ENCODE measurements at regions not wholly inside any gene's neighbourhood (a gene's known extent, or its start where the extent isn't known, plus 50 kb on each side); places are given as distances from the start of the nearest gene placed in this dataset.
"Not testable (repeated sequence)": the region's sequence is repeated elsewhere in the genome, so short reads cannot be mapped to it uniquely, and the experiment has no call there.

DNA sequence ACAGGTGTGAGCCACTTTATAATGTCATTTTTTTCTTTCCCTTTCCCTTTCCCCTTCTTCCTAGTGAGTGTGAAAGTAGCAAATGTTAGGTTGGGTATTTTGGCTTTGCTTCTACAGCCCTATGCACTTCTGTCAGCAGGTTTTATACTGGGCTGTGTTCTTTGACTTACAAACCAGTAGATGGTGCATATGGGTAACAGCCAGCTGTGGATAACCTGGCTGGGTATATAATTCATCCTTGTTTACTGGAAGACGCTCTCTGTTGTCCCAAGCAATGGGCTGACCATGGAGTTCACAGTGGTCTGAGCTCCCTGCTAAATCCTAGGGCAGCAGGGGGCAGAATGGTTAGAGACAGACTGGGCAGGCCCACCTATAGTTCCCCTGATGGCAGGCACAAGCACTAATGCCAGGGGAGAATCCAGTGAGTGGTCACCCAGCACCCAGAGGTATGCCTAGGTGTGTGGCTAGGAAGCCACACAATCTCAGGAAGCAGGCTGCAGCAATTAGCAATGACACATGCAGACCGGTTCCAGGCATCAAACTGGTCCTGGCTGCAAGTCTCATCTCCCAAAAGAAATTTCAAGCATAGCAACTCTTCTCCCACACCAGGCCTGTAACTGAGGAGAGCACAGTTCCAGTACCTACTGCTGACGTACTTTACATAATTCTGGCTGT is 592.7 kb upstream of the MAN1A1 start:
- no peak for DNase-seq
- H3K27ac ChIP-seq: no peak overlapping the region
- no peaks in the 10 kb centered on the region for H3K9me3 ChIP-seq
- TF ChIP-seq EP300 (IDR thresholded peaks at IDR 0.05): no peak
- TF ChIP-seq POLR2A (IDR thresholded peaks at IDR 0.05): no peak
- TF ChIP-seq, protein P1, sequence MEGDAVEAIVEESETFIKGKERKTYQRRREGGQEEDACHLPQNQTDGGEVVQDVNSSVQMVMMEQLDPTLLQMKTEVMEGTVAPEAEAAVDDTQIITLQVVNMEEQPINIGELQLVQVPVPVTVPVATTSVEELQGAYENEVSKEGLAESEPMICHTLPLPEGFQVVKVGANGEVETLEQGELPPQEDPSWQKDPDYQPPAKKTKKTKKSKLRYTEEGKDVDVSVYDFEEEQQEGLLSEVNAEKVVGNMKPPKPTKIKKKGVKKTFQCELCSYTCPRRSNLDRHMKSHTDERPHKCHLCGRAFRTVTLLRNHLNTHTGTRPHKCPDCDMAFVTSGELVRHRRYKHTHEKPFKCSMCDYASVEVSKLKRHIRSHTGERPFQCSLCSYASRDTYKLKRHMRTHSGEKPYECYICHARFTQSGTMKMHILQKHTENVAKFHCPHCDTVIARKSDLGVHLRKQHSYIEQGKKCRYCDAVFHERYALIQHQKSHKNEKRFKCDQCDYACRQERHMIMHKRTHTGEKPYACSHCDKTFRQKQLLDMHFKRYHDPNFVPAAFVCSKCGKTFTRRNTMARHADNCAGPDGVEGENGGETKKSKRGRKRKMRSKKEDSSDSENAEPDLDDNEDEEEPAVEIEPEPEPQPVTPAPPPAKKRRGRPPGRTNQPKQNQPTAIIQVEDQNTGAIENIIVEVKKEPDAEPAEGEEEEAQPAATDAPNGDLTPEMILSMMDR (IDR thresholded peaks at IDR 0.05): no peak
- TF ChIP-seq POLR2AphosphoS5 (IDR thresholded peaks at IDR 0.05): no peak
- intact Hi-C loops (cut with DNase I): no loop called here
- no peaks in the 10 kb centered on the region for H3K36me3 ChIP-seq
- H3K27me3 ChIP-seq: no peaks in the 10 kb centered on the region
- no peak overlapping the region for H3K4me3 ChIP-seq
- 81 to 90% methylated on average over 3 of the region's 3 CpGs for WGBS, 2 donors
- no peaks in the 10 kb centered on the region for H3K4me1 ChIP-seq

DNA sequence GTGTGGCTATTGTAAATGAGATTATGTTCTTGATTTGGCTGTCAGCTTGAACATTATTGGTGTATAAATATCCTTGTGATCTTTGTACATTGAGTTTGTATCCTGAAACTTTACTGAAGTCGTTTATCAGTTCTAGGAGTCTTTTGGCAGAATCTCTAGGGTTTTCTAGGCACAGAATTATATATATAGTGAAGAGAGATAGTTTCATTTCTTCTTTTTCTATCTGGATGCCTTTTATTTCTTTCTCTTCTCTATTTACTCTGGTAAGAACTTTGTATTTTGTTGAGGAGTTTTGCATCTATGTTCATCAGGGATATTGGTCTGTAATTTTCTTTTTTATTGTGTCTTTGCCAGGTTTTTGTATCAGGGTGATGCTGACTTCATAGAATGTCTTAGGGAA is 589.2 kb upstream of the MAN1A1 start:
- intact Hi-C loops (cut with DNase I): no loop called here
- no peaks in the 10 kb centered on the region for H3K36me3 ChIP-seq
- TF ChIP-seq POLR2AphosphoS5 (IDR thresholded peaks at IDR 0.05) (no peak), POLR2A (IDR thresholded peaks at IDR 0.05) (no peak), EP300 (IDR thresholded peaks at IDR 0.05) (no peak)
- TF ChIP-seq, protein P1 (IDR thresholded peaks at IDR 0.05): no peak

DNA sequence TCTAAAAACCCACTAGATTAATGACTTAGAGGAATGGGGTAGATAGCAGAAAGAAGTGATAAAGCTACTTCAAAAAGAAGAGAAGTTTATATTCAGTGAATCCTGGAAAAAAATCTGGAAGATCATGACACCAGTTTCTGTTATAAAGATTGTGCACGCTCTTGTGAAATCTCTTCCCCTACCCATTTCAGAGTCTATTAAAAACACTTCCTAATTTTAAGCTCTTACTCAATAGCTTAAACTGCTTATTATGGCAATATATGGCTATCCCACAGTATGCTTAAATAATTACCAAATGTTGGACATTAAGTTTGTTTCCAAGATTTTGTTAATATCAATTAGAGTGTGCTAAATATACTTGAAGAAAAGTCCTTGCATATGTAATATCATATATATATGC is 585.3 kb upstream of the MAN1A1 start:
- no peak for DNase-seq
- 83 to 91% methylated on average over 1 of the region's 1 CpG for WGBS, 2 donors
- no peak for TF ChIP-seq POLR2A (IDR thresholded peaks at IDR 0.05)
- TF ChIP-seq, protein P1 (IDR thresholded peaks at IDR 0.05): no peak
- no peak for TF ChIP-seq POLR2AphosphoS5 (IDR thresholded peaks at IDR 0.05)
- TF ChIP-seq EP300 (IDR thresholded peaks at IDR 0.05): no peak
- Histone ChIP-seq H3K9me3 (no peaks in the 10 kb centered on the region), H3K4me1 (no peaks in the 10 kb centered on the region), H3K36me3 (no peaks in the 10 kb centered on the region), H3K4me3 (no peak overlapping the region), H3K27ac (no peak overlapping the region), H3K27me3 (no peaks in the 10 kb centered on the region)
- intact Hi-C loops (cut with DNase I): no loop called here

More for the DNA sequence above, 589.2 kb upstream of the MAN1A1 start:
- H3K9me3 ChIP-seq: no peaks in the 10 kb centered on the region
- no peak overlapping the region for H3K4me3 ChIP-seq
- WGBS, 2 donors: 10 to 50% methylated on average over 1 of the region's 1 CpG
- no peak for DNase-seq
- H3K4me1 ChIP-seq: no peaks in the 10 kb centered on the region
- no peaks in the 10 kb centered on the region for H3K27me3 ChIP-seq
- H3K27ac ChIP-seq: no peak overlapping the region

DNA sequence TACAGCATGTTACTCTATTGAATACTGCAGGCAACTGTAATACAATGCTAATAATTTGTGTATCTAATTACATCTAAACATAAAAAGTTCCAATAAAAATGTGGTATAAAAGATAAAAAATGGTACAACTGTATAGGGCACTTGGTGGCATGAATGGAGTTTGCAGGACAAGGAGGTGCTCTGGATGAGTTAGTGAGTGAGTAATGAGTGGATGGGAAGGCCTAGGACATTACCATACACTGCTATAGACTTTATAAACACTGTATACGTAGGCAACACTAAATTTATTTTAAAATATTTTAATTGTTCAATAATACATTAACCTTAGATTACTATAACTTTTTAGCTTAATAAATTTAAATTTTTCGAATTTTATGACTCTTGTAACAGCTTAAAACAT is 579.6 kb upstream of the MAN1A1 start:
- TF ChIP-seq EP300 (IDR thresholded peaks at IDR 0.05) (no peak), POLR2AphosphoS5 (IDR thresholded peaks at IDR 0.05) (no peak), POLR2A (IDR thresholded peaks at IDR 0.05) (no peak)
- TF ChIP-seq, protein P1 (IDR thresholded peaks at IDR 0.05): no peak
- intact Hi-C loops (cut with DNase I): no loop called here
- Histone ChIP-seq H3K27ac (no peak overlapping the region), H3K9me3 (peaks cover 0 to 11% (median 5%) of the 10 kb centered on the region in 4 donors), H3K4me3 (no peak overlapping the region), H3K4me1 (no peaks in the 10 kb centered on the region), H3K27me3 (no peaks in the 10 kb centered on the region), H3K36me3 (no peaks in the 10 kb centered on the region)
- WGBS, 2 donors: 40 to 62% methylated on average over 2 of the region's 2 CpGs
- no peak for DNase-seq

DNA sequence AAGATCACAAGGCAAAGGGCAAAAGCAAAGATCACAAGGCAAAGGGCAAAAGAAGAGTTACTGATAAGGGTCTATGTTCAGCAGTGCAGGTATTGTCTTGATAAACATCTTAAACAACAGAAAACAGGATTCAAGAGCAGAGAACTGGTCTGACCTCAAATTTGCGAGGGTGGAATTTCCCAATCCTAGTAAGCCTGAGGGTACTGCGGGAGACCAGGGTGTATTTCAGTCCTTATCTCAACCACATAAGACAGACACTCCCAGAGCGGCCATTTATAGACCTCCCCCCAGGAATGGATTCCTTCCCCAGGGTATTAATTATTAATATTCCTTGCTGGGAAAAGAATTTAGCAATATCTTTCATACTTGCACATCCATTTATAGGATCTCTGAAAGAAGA is 575.3 kb upstream of the MAN1A1 start:
- H3K27ac ChIP-seq; H3K4me3 ChIP-seq; intact Hi-C loops (cut with DNase I); H3K36me3 ChIP-seq; H3K27me3 ChIP-seq; H3K4me1 ChIP-seq; DNase-seq: not testable (repeated sequence)
- WGBS, 2 donors: 90 to 95% methylated on average over 3 of the region's 3 CpGs
- peaks cover 0 to 13% (median 10%) of the 10 kb centered on the region in 4 donors for H3K9me3 ChIP-seq

Data from sigmoid colon (tissue), 6 donors.